GM19468 (cell line): ENCODE measurements at regions not wholly inside any gene's neighbourhood (a gene's known extent, or its start where the extent isn't known, plus 50 kb on each side); places are given as distances from the start of the nearest gene placed in this dataset.
"Not testable (repeated sequence)": the region's sequence is repeated elsewhere in the genome, so short reads cannot be mapped to it uniquely, and the experiment has no call there.

Source experiments
- ATAC-seq: cut with Tn5 transposase; IDR thresholded peaks from one replicate; pipeline ENCODE4 v1.9.1; 2021; ENCODE audit warnings: mild to moderate bottlenecking, moderate library complexity, moderate number of reproducible peaks; ENCODE audit not compliant: unreplicated experiment; ENCODE audit errors: extremely low read depth

- ATAC-seq, result no peak
Observed at GRCh38 chr15:91635641-91636040, 217.9 kb upstream of the SLCO3A1 start.

DNA sequence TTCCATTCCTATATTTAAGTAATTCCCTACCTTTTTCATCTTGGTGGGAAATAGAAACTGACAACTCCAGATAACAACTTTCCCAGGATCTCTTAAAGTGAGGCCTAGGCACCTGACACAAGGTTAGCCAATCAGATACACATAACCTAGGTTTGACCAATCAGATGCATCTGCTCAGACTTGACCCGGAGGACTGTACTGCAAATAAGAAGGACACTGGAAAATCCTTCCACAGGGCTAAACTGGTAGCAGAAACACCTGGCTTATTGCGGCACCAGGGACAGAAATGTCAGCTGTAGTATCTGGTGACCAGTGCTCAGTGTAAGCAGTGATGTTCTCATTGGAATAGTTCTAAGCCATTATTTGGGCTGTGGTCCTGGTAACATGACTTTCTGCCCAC lies 204.5 kb upstream of the SLCO3A1 start:
- ATAC-seq, result no peak

DNA sequence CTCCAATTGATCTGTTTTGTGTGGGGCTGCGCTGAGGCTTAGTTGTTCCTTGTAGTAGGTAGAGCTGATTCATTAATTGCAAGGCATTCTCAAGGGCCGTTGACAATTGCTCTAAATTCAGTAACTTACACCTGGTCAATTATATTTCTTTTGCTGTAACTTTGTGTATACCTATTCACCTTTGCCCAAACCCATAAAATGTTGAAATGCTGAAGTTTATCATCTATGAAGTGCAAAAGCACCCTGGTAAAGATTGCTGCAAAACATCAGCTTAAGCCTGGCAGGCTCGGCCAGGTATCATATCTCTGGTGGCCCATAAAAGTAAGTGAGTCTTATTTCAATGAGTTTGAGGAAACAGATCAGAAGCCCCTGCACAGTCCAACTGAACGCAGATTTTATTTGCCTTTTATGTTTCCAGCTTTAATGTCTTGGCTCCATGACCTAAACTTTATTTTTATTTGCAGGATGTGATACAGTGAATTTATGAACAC lies 203.6 kb upstream of the SLCO3A1 start:
- no peak for ATAC-seq

GRCh38 chr15:91651251-91651650 lies 202.3 kb upstream of the SLCO3A1 start:
- ATAC-seq, result no peak

GRCh38 chr15:91652610-91653207 lies 200.8 kb upstream of the SLCO3A1 start:
- ATAC-seq, result no peak

DNA sequence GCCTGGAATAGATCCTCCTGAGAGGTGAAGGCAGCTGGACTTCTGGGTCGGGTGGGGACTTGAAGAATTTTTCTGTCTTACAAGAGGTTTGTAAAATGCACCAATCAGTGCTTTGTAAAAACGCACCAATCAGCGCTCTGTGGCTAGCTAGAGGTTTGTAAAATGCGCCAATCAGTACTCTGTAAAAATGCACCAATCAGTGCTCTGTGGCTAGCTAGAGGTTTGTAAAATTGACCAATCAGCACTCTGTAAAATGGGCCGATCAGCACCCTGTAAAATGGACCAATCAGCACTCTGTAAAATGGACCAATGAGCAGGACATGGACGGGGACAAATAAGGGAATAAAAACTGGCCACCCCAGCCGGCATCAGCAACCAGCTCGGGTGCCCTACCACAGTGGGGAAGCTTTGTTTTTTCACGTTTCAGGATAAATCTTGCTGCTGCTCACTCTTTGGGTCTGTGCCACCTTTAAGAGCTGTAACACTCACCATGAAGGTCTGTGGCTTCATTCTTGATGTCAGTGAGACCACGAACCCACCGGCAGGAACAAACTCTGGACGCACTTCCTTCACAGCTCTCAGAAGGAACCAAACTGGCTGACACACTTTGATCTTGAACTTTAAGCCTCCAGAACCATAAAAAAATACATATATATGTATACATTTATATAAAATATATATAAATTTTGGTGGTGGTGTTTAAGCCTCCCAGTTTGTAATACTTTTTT lies 197.8 kb upstream of the SLCO3A1 start:
- not testable (repeated sequence) for ATAC-seq

- no peak for ATAC-seq
Observed at GRCh38 chr15:91660174-91660649, 193.3 kb upstream of the SLCO3A1 start.

DNA sequence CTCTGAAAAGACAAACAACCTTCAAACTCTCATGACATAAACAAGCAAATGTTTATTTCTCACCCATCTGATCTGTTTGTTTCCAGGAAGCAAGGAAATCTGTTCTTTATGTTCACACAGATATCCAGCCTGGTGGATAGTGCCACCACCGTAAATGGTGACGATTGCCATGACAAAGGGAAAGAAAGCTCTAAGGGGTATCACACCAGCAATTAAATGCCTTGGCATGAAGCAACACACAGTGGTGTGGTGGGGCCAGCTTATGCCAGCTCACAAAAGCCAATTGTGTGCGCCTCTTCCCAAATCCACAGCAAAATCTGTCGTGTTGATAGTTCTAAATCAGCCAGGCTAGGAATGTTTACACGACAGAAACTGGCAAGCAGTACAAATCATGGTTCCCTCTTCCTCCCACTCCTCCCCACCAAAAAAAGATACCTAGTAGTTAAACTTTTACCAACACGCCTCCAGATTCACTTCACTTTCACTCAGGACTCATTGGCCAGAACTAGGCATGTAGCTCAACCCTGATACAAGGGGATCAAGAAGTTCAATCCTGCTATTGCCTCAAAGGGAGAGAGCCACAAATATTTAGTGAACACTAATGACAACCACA lies 189.2 kb upstream of the SLCO3A1 start:
- no peak for ATAC-seq

DNA sequence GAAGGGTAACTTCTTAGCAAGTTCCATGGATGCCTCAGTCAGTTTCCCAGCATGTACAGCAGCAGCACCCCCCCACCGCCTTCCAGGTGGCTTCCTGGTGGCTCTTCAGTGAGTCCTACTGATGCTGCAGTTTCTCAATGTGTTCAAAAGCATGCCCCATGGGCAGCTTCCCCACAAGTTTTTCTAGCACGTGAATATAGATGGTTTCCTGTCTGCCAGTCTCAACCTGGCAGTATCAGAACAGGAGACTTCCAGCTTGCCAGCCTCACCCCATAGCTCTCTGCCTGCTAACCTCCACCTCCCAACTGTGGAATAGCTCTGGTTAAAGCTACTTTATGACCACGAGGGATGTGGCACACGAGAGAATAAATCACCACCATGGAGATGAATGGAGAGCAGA lies 188.3 kb upstream of the SLCO3A1 start:
- ATAC-seq, result no peak

- ATAC-seq, result no peak
Observed at GRCh38 chr15:91668370-91668769, 185.1 kb upstream of the SLCO3A1 start.

DNA sequence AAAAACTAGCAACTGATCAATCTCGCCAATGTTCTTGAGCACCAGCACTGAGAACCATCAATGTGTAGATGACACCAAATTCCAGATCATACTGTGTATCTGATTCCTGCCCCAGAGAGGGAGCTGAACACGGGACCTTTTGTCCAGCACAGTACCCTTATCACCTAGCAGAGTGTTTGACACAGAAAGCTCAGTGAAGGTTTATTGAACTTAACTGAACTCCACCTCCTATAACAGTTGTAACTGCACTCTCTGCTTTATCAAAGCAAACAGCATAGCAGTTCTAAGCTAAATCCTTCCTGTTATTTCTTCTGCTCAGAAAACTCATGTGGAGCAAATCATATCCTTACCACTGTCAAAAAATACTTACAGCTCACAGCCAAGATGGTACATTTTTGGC lies 183.4 kb upstream of the SLCO3A1 start:
- ATAC-seq, result no peak

DNA sequence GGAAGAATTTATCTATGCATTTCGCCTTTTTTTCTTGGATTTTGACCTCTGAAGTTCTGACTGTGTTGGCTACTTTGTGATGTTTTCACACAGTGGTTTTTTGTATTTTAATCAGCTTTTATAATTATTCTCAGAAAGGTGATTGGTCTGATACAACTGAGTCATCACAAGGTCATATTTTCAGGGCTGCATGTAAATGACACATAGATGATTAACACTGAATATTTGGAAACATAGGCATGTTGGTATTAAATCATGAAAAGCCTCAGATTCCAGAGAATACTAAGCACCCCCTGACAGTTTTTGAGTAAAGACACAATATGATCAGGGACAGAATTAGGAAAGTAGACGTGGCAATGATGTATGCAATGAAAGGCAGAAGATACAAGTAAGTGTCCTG lies 175.5 kb upstream of the SLCO3A1 start:
- no peak for ATAC-seq

- no peak for ATAC-seq
Observed at GRCh38 chr15:91679447-91679846, 174.1 kb upstream of the SLCO3A1 start.

- ATAC-seq, result no peak
Observed at GRCh38 chr15:91685436-91685835, 168.1 kb upstream of the SLCO3A1 start.

GRCh38 chr15:91688811-91689210 lies 164.7 kb upstream of the SLCO3A1 start:
- ATAC-seq, result no peak

DNA sequence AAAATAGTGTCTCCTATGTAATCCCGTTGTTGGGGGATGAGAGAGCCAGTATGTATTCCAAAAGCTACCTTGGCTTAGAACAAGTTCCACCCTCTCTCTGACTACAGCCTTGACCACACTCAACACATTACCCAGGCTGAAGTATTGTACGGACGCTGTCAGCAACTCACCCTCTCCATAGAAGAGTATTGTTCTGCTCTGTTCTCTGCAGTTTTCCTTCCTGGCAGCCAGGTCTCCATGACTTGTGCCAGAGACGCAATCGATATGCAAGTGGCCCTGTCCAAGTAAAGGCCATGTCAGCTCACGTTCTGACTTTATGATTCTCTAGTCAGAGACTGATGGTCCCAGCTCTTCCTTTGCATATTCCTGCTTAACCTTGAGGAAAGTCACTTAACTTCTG lies 164.1 kb upstream of the SLCO3A1 start:
- ATAC-seq, result no peak

DNA sequence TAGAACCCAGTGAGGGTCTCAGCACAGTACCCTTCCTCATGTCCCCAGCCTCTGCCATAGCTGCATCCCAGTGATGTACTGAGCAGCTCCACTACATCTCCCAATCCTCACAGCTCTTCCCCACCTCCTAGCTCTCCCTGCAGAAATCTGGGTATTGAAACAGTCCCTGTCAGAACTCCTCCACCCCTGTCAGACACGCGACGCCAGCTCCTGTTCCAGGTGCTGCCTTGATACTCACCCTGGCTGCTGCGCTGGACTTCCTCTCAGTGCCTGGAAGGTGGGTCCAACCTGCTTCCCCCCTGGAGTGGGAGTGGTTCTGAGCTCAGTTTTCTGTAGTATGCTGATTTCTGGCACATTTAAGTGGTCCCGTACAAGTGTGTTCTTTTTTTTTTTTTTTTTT lies 160.9 kb upstream of the SLCO3A1 start:
- ATAC-seq, result no peak

DNA sequence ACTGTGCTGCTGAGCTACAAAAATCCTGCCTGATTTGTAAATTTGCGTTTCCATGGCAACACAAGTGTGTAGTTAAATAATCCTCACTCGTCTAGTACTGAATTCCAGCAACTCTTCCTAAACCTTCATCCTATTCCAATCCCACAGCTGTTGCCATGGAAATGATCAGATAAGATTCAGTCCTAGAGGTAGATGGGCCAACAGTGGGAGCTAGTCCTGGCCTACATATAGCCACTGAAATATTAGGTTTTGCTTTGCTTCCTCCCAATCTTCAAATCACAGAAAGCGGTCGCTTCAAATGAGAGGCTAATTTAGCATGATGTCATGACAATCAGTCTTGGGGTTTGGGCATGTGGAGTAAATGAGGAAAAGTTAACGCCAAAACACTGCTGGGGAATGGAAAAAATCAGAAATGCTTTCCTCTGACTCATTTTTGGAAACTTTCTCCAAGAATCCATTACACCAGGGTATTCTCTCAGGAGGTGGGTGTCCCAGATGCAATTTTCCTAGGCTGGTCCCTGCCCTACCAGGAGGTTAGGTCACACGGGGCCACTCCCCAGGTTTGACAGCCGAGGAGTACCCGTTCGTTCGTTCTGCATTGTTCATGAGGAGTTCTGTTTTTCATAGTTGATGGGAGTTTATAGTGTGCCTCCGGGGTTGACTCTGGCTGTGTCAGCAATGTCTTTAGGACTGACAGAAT lies 159.2 kb upstream of the SLCO3A1 start:
- ATAC-seq, result no peak

DNA sequence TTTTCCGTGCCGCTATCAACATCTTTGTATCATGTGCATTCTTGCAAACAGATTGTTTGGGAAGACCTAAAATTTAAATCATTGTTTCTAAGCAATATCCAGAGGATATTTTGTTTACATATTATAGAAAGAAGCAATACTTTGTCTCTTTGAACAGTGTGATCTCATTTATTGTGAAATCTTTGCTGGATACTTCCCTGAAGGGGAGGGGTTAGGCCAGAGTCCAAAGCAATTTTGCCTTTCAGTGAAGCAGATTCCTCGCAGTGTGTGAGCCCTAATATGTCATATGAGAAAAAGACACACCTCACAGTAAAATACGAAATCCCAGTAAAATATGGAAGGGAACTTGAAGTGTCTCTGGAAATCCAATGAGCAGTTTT lies 158.7 kb upstream of the SLCO3A1 start:
- ATAC-seq, result no peak

DNA sequence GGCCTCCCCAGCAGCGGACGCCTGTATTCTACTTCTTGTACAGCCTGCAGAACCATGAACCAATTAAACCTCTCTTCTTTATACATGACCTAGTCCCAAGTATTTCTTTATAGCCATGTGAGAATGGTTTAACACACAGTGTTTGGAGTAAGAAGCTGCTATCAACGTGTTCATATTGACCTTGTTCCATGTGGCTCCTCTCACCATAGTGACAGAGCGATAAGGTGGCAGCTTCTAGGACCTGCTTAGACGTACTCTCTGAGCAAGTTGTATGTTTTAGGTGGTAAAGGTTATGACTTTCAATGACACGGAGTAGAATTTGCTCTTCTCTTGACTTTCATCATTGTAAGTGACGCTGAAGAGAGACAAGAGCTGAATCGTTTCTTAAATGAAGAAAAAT lies 157.7 kb upstream of the SLCO3A1 start:
- no peak for ATAC-seq

- ATAC-seq, result no peak
Observed at GRCh38 chr15:91696981-91697380, 156.5 kb upstream of the SLCO3A1 start.
